Transverse colon (tissue), 4 donors: ENCODE measurements at regions not wholly inside any gene's neighbourhood (a gene's known extent, or its start where the extent isn't known, plus 50 kb on each side); places are given as distances from the start of the nearest gene placed in this dataset.

Source experiments
- DNase-seq: peaks from one replicate; pipeline ENCODE4 v3.0.0-alpha.2; 2019
- H3K27ac ChIP-seq, 4 donors: fragments of 200-600 bp; sonication (generic); 2 replicates each; pipeline ENCODE4 v1.5.1; 2016 to 2018; ENCODE audit warnings: inconsistent platforms in 4 of 4
- H3K27me3 ChIP-seq: fragments of 200-600 bp; sonication (generic); 2 replicates; pipeline ENCODE4 v1.5.1; 2017; ENCODE audit warnings: inconsistent platforms
- H3K36me3 ChIP-seq, 4 donors: fragments of 200-600 bp; sonication (generic); 2 replicates each; pipeline ENCODE4 v1.5.1; 2017 to 2019; ENCODE audit warnings: inconsistent platforms in 4 of 4
- H3K4me1 ChIP-seq, 4 donors: fragments of 200-600 bp; sonication (generic); 2 replicates each; pipeline ENCODE4 v1.5.1; 2017 to 2020; ENCODE audit warnings: inconsistent platforms in 4 of 4
- H3K4me3 ChIP-seq, 4 donors: fragments of 200-600 bp; sonication (generic); 1 replicate in 1 of 4; 2 replicates in 3 of 4; pipeline versions ENCODE4 v1.5.1 to v1.6.1; 2017 to 2019; ENCODE audit warnings: inconsistent platforms in 4 of 4
- H3K9me3 ChIP-seq, 2 donors: fragments of 200-600 bp; sonication (generic); 2 replicates each; pipeline ENCODE4 v1.5.1; 2017 to 2019; ENCODE audit warnings: inconsistent platforms in 2 of 2
- EP300 ChIP-seq: sonication (generic); formaldehyde crosslinking; IDR thresholded peaks from one replicate; pipeline ENCODE4 v1.6.1; 2017; ENCODE audit warnings: antibody characterized with exemption, low read depth
- POLR2A ChIP-seq: fragments of 450-650 bp; IDR thresholded peaks from one replicate; pipeline ENCODE4 v1.6.1; 2016; ENCODE audit warnings: antibody characterized with exemption, mild to moderate bottlenecking, moderate library complexity
- POLR2AphosphoS5 ChIP-seq, 3 donors: sonication (generic); formaldehyde crosslinking; IDR thresholded peaks; one replicate each; pipeline ENCODE4 v1.6.1; 2016; ENCODE audit warnings: antibody characterized with exemption in 3 of 3
- WGBS, 2 donors: methylation state at CpG; one replicate each; pipeline ENCODE4 v1.1.5; 2018; ENCODE audit warnings: low coverage in 1 of 2; 5-methylcytosine and 5-hydroxymethylcytosine counted together
- in situ Hi-C, 4 donors: fragments of 200-750 bp; cut with MboI; loops; one replicate each; pipeline versions ENCODE4 v1.15.0 to v1.15.1; 2017; ENCODE audit warnings: low sequenced_read_pairs in 3 of 4, low pct_ligation_motif_present in 1 of 4, low pct_unique_long_range_greater_than_20kb in 1 of 4
- intact Hi-C: fragments of 100-400 bp; cut with DNase I; formaldehyde crosslinking; loops from one replicate; pipeline ENCODE4 v1.15.1; 2023; ENCODE audit warnings: low total_unique reads
- TF ChIP-seq, protein P1 (sequence below), 5 experiments: fragments of 200-600 bp in 3 of 5; fragments of 450-650 bp in 2 of 5; sonication (generic) in 3 of 5; IDR thresholded peaks; 1 replicate in 2 of 5; 2 replicates in 3 of 5; pipeline ENCODE4 v1.5.1; 2016 to 2017; ENCODE audit warnings: antibody characterized with exemption in 5 of 5, inconsistent platforms in 3 of 5, mild to moderate bottlenecking in 2 of 5, moderate library complexity in 1 of 5

DNA sequence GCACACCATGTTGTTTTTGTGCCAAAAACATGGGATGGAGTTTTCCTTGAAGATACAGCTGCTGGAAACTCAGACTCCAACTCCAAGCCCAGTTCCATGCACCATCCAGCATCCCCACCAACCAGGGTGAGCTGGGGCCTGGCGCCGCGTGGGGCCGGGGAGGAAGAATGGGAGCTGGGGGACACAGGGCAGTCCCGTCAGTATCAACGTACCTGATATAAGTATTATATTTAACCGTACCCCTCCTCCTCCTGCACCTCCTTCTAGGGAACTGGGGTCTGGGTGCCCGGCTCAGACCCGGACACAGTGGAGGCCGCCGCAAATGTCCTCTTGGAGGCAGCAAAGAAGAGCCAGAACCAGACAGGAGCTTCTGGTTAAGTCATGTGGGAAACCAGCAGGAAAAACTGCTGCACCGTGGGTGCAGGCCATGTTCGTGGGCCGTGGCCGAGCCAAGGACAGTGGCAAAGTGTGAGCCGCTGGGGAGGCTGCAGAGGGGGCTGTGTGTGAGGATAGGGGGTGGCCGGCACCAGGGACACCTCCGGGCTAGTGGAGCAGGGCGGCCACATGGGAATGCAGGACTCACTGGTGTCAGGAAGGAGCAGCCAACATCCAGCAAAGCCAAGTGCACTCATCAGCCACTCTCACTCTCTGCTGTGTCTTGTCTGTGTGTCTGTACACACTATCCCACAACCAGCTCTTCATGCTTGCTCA, 112.6 kb downstream of the TMEM18 start:
- TF ChIP-seq EP300 (no peak), POLR2AphosphoS5 (IDR thresholded peaks at IDR 0.05) (no peak), POLR2A (no peak)
- TF ChIP-seq, protein P1, sequence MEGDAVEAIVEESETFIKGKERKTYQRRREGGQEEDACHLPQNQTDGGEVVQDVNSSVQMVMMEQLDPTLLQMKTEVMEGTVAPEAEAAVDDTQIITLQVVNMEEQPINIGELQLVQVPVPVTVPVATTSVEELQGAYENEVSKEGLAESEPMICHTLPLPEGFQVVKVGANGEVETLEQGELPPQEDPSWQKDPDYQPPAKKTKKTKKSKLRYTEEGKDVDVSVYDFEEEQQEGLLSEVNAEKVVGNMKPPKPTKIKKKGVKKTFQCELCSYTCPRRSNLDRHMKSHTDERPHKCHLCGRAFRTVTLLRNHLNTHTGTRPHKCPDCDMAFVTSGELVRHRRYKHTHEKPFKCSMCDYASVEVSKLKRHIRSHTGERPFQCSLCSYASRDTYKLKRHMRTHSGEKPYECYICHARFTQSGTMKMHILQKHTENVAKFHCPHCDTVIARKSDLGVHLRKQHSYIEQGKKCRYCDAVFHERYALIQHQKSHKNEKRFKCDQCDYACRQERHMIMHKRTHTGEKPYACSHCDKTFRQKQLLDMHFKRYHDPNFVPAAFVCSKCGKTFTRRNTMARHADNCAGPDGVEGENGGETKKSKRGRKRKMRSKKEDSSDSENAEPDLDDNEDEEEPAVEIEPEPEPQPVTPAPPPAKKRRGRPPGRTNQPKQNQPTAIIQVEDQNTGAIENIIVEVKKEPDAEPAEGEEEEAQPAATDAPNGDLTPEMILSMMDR (IDR thresholded peaks at IDR 0.05), result no peak

DNA sequence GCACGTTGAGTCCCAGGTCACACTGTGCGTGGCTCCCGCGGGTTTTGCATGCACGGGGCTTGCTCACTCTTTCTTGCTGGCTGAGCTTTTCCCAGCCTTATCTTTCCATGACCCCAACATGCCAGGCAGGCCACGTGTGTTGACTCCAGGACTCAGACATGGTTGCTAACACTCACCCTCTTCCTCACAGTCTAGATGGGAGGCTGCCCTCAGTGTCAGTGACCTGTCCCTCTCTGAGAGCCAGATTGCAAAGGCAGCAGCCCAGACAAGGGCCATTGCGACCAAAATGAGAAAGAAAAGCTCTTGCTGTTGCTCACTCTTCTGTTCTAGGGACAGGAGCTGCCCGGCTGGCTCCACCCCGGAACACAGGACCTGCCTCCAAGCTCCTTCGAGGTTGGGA, 113.7 kb downstream of the TMEM18 start:
- no peaks in the 10 kb centered on the region for H3K36me3 ChIP-seq
- intact Hi-C loops, result no loop called here
- WGBS, 2 donors, result 77% methylated on average over 8 of the region's 10 CpGs; no CpG with 5 or more reads in 1 of the 2 donors
- DNase-seq, result no peak
- no peak overlapping the region for H3K4me3 ChIP-seq
- H3K9me3 ChIP-seq, result no peaks in the 10 kb centered on the region
- H3K27ac ChIP-seq, result no peak overlapping the region
- no peaks in the 10 kb centered on the region for H3K4me1 ChIP-seq
- no peak for TF ChIP-seq EP300
- TF ChIP-seq POLR2A, result no peak
- TF ChIP-seq, protein P1 (IDR thresholded peaks at IDR 0.05), result no peak
- TF ChIP-seq POLR2AphosphoS5 (IDR thresholded peaks at IDR 0.05), result no peak
- H3K27me3 ChIP-seq, result no peaks in the 10 kb centered on the region
- in situ Hi-C loops, result no loop called here

More for the DNA sequence above, 112.6 kb downstream of the TMEM18 start:
- Histone ChIP-seq H3K27ac (no peak overlapping the region), H3K9me3 (no peaks in the 10 kb centered on the region), H3K36me3 (no peaks in the 10 kb centered on the region), H3K4me3 (no peak overlapping the region), H3K27me3 (no peaks in the 10 kb centered on the region), H3K4me1 (no peaks in the 10 kb centered on the region)
- WGBS, 2 donors, result 80 to 91% methylated on average over 9 to 19 of the region's 19 CpGs
- intact Hi-C loops, result no loop called here
- in situ Hi-C loops, result no loop called here
- no peak for DNase-seq

DNA sequence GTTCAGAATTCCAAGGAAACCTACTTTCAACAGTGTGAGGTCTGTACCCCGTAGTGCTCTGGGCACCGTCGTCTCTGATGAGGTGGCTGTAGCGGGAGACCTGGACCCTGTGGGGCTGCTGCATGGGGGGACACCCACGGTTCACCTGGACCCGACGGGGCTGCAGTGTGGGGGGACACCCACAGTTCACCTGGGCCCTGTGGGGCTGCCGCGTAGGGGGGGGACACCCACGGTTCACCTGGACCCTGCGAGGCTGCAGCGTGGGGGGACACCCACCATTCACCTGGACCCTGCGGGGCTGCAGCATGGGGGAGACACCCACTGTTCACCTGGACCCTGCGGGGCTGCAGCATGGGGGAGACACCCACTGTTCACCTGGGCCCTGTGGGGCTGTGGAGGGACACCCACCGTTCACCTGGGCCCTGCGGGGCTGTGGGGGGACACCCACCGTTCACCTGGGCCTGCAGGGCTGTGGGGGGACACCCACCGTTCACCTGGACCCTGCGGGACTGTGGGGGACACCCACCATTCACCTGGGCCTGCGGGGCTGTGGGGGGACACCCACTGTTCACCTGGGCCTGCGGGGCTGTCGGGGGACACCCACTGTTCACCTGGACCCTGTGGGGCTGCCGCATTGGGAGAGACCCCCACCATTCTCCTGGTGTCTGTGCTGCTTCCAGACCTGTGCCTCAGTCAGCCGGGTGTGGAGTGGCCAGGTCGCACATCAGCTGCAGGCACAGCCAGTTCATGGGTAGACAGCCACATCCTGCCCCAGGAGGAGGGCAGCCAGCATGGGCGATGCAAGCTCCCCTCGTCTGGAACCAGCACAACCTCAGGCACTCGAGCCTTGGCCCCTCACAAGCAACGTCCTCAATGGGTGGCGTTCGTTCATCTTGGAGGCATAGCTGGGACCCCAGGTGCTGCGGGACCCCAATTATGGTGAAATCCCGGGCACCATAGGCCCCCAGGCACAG, 114.5 kb downstream of the TMEM18 start:
- WGBS, 2 donors, result 89% methylated on average over 25 of the region's 33 CpGs; no CpG with 5 or more reads in 1 of the 2 donors
- in situ Hi-C loops (no loop called here), intact Hi-C loops (no loop called here)
- no peak for DNase-seq
- TF ChIP-seq, protein P1 (IDR thresholded peaks at IDR 0.05), result no peak
- TF ChIP-seq POLR2AphosphoS5 (IDR thresholded peaks at IDR 0.05) (no peak), POLR2A (no peak), EP300 (no peak)
- Histone ChIP-seq H3K4me3 (no peak overlapping the region), H3K9me3 (no peaks in the 10 kb centered on the region), H3K27ac (no peak overlapping the region), H3K27me3 (no peaks in the 10 kb centered on the region), H3K4me1 (no peaks in the 10 kb centered on the region), H3K36me3 (no peaks in the 10 kb centered on the region)

DNA sequence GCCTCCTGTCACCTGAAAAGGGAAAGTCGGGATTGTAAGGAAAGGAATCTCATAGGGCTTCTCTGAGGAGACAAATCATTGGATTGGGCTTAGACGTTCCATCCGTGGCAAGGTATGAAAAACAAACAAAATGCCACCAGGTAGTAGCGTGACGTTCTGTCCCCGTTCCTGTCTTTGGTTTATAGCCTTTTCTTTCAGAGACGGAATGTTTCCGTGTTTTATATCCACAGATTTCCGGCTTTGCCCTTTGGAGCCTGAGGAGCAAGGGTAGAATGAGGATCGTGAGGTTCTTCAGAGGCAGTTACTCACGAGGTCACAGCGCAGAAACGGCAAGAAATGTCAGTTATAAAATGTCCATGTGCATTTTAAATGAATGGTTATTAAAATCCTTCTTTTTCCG, 118.3 kb downstream of the TMEM18 start:
- TF ChIP-seq, protein P1 (IDR thresholded peaks at IDR 0.05), result no peak
- TF ChIP-seq POLR2A (no peak), EP300 (no peak), POLR2AphosphoS5 (IDR thresholded peaks at IDR 0.05) (no peak)
- in situ Hi-C loops (no loop called here), intact Hi-C loops (no loop called here)
- Histone ChIP-seq H3K36me3 (no peaks in the 10 kb centered on the region), H3K27ac (no peak overlapping the region), H3K9me3 (no peaks in the 10 kb centered on the region), H3K4me3 (no peak overlapping the region), H3K4me1 (no peaks in the 10 kb centered on the region), H3K27me3 (no peaks in the 10 kb centered on the region)
- 43 to 52% methylated on average over 14 of the region's 14 CpGs for WGBS, 2 donors
- DNase-seq, result peak; percentile 17
